Adrenal gland (tissue), 5 donors: ENCODE measurements at regions not wholly inside any gene's neighbourhood (a gene's known extent, or its start where the extent isn't known, plus 50 kb on each side); places are given as distances from the start of the nearest gene placed in this dataset.

Experiments used
- POLR2A ChIP-seq, 2 donors: fragments of 450-650 bp; IDR thresholded peaks; one replicate each; pipeline ENCODE4 v1.6.1; 2017; ENCODE audit warnings: antibody characterized with exemption in 2 of 2, mild to moderate bottlenecking in 2 of 2, moderate library complexity in 1 of 2
- TF ChIP-seq, protein P1 (sequence below), 6 experiments: fragments of 450-650 bp in 4 of 6; fragments of 200-600 bp in 2 of 6; sonication (generic) in 1 of 6; IDR thresholded peaks; 1 replicate in 5 of 6; 2 replicates in 1 of 6; pipeline versions ENCODE4 v1.5.1 to v1.8.0; 2016 to 2021; ENCODE audit warnings: antibody characterized with exemption in 6 of 6, mild to moderate bottlenecking in 2 of 6, moderate library complexity in 1 of 6
- donor health status: DM: no; HTN: no; CAD: no.

DNA sequence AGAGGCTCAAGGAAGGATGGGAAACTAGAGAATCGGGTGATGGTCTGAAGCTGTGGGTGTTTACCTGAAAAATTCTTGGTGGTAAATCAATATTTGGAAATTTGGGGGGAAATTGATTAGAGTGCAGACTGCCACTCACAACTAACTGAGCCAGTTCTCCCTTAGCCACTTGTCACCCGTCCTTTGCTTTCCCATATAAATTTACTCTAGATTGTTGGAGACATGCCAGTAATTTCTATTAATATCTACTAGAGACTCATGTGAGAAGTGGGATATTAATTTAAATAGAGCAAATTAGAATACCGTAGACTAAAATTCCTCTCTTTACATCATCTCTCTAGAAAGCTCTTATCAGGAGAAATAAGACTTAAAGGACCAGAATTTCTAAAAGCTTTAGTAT is 471.3 kb upstream of the DAB2 start:
- TF ChIP-seq POLR2A (IDR thresholded peaks at IDR 0.05): no peak
- TF ChIP-seq, protein P1, sequence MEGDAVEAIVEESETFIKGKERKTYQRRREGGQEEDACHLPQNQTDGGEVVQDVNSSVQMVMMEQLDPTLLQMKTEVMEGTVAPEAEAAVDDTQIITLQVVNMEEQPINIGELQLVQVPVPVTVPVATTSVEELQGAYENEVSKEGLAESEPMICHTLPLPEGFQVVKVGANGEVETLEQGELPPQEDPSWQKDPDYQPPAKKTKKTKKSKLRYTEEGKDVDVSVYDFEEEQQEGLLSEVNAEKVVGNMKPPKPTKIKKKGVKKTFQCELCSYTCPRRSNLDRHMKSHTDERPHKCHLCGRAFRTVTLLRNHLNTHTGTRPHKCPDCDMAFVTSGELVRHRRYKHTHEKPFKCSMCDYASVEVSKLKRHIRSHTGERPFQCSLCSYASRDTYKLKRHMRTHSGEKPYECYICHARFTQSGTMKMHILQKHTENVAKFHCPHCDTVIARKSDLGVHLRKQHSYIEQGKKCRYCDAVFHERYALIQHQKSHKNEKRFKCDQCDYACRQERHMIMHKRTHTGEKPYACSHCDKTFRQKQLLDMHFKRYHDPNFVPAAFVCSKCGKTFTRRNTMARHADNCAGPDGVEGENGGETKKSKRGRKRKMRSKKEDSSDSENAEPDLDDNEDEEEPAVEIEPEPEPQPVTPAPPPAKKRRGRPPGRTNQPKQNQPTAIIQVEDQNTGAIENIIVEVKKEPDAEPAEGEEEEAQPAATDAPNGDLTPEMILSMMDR (IDR thresholded peaks at IDR 0.05): no peak
